GM23338 (cell line): ENCODE measurements at regions not wholly inside any gene's neighbourhood (a gene's known extent, or its start where the extent isn't known, plus 50 kb on each side); places are given as distances from the start of the nearest gene placed in this dataset.

Experiments
- ATAC-seq: fragments of 200-7000 bp; cut with Tn5 transposase; 3 replicates; pipeline ENCODE4 v1.9.1; 2020
- DNase-seq: peaks from one replicate; pipeline ENCODE4 v3.0.0-alpha.2; 2015; ENCODE audit warnings: low spot score
- H2AFZ ChIP-seq: fragments of 200-600 bp; sonication (generic); 2 replicates; pipeline ENCODE4 v1.8.0; 2016; ENCODE audit warnings: antibody characterized with exemption, mild to moderate bottlenecking, moderate library complexity
- H3F3A ChIP-seq: fragments of 200-600 bp; sonication (generic); replicated peaks from 2 replicates; pipeline ENCODE4 v1.8.0; 2017; ENCODE audit warnings: antibody characterized with exemption, mixed run types, low read depth
- H3K27ac ChIP-seq: fragments of 200-600 bp; sonication (generic); 2 replicates; pipeline ENCODE4 v1.6.1; 2016; ENCODE audit warnings: low read depth
- H3K27me3 ChIP-seq: fragments of 200-600 bp; sonication (generic); 2 replicates; pipeline ENCODE4 v1.8.0; 2016; ENCODE audit warnings: mild to moderate bottlenecking, mixed run types, moderate library complexity; ENCODE audit not compliant: insufficient read depth
- H3K36me3 ChIP-seq: fragments of 200-600 bp; sonication (generic); 2 replicates; pipeline ENCODE4 v1.8.0; 2016; ENCODE audit warnings: mild to moderate bottlenecking; ENCODE audit not compliant: insufficient read depth
- H3K4me1 ChIP-seq: fragments of 200-600 bp; sonication (generic); 2 replicates; pipeline ENCODE4 v1.8.0; 2016; ENCODE audit warnings: mild to moderate bottlenecking, moderate library complexity; ENCODE audit not compliant: insufficient read depth
- H3K4me2 ChIP-seq: fragments of 200-600 bp; sonication (generic); 2 replicates; pipeline ENCODE4 v1.7.1; 2017; ENCODE audit warnings: mixed run types
- H3K4me3 ChIP-seq: fragments of 200-600 bp; sonication (generic); 2 replicates; pipeline ENCODE4 v1.6.1; 2016; ENCODE audit warnings: mixed run types
- H3K79me2 ChIP-seq: fragments of 200-600 bp; sonication (generic); replicated peaks from 2 replicates; pipeline ENCODE4 v1.8.0; 2017; ENCODE audit warnings: mild to moderate bottlenecking; ENCODE audit not compliant: insufficient read depth
- H3K9me2 ChIP-seq: fragments of 200-600 bp; sonication (generic); 2 replicates; pipeline ENCODE4 v1.8.0; 2017; ENCODE audit not compliant: insufficient read depth
- H4K20me1 ChIP-seq: fragments of 200-600 bp; sonication (generic); replicated peaks from 2 replicates; pipeline ENCODE4 v1.8.0; 2017; ENCODE audit warnings: mild to moderate bottlenecking; ENCODE audit not compliant: insufficient read depth
- H3K27ac Mint-ChIP-seq: 2 replicates; pipeline ENCODE4 v1.8.0; 2020; ENCODE audit warnings: inconsistent platforms, mild to moderate bottlenecking, moderate library complexity, mixed read lengths
- H3K27me3 Mint-ChIP-seq: 3 replicates; pipeline ENCODE4 v1.8.0; 2022; ENCODE audit warnings: low read depth, mild to moderate bottlenecking, moderate library complexity, mixed read lengths, inconsistent platforms; ENCODE audit not compliant: insufficient read depth, poor library complexity
- H3K36me3 Mint-ChIP-seq: 3 replicates; pipeline ENCODE4 v1.8.0; 2021; ENCODE audit warnings: low read depth, mild to moderate bottlenecking, inconsistent platforms, moderate library complexity, mixed read lengths
- H3K4me1 Mint-ChIP-seq: 3 replicates; pipeline ENCODE4 v1.8.0; 2020; ENCODE audit warnings: mild to moderate bottlenecking, inconsistent platforms, mixed read lengths
- H3K4me3 Mint-ChIP-seq: 3 replicates; pipeline ENCODE4 v1.8.0; 2021; ENCODE audit warnings: moderate library complexity, mild to moderate bottlenecking, inconsistent platforms, mixed read lengths
- H3K9me3 Mint-ChIP-seq: 3 replicates; pipeline ENCODE4 v1.8.0; 2020; ENCODE audit warnings: moderate library complexity, mild to moderate bottlenecking, inconsistent platforms, mixed read lengths
- CREB1 ChIP-seq: fragments of 250-450 bp; sonication (Bioruptor Pico); IDR thresholded peaks from 2 replicates; pipeline ENCODE4 v1.5.0; 2020; ENCODE audit warnings: low read depth, mild to moderate bottlenecking, moderate library complexity
- CTCF ChIP-seq, 2 experiments: fragments of 200-600 bp in 1 of 2; sonication (generic) in 1 of 2; conservative IDR thresholded peaks; 2 replicates each; pipeline versions ENCODE4 v1.5.1 to v1.6.1; 2016 to 2017; ENCODE audit warnings: antibody characterized with exemption in 2 of 2, low read depth in 2 of 2, mild to moderate bottlenecking in 2 of 2, moderate library complexity in 1 of 2
- ETS1 ChIP-seq: IDR thresholded peaks from 2 replicates; pipeline ENCODE4 v1.6.1; 2016; ENCODE audit warnings: antibody characterized with exemption
- EZH2 ChIP-seq: fragments of 200-600 bp; sonication (generic); IDR thresholded peaks from one replicate; pipeline ENCODE4 v1.8.0; 2017; ENCODE audit warnings: antibody characterized with exemption, mild to moderate bottlenecking, low read depth; ENCODE audit not compliant: unreplicated experiment
- EZH2phosphoT487 ChIP-seq: fragments of 200-600 bp; sonication (generic); IDR thresholded peaks from one replicate; pipeline ENCODE4 v1.8.1; 2018; ENCODE audit warnings: antibody characterized with exemption; ENCODE audit not compliant: unreplicated experiment
- JUNB ChIP-seq: IDR thresholded peaks from one replicate; pipeline ENCODE4 v1.6.1; 2016; ENCODE audit warnings: antibody characterized with exemption; ENCODE audit not compliant: unreplicated experiment
- NANOG ChIP-seq: IDR thresholded peaks from 2 replicates; pipeline ENCODE4 v1.6.1; 2016; ENCODE audit warnings: antibody characterized with exemption, borderline replicate concordance
- POLR2AphosphoS5 ChIP-seq: IDR thresholded peaks from 2 replicates; pipeline ENCODE4 v1.6.1; 2016; ENCODE audit warnings: antibody characterized with exemption, low read depth
- REST ChIP-seq: IDR thresholded peaks from one replicate; pipeline ENCODE4 v1.6.1; 2018; ENCODE audit warnings: antibody characterized with exemption; ENCODE audit not compliant: unreplicated experiment
- STAT1 ChIP-seq: IDR thresholded peaks from one replicate; pipeline ENCODE4 v1.6.1; 2016; ENCODE audit warnings: antibody characterized with exemption; ENCODE audit not compliant: unreplicated experiment
- ZNF114 ChIP-seq: fragments of 250-450 bp; sonication (Bioruptor Pico); IDR thresholded peaks from 2 replicates; pipeline ENCODE4 v1.5.0; 2020; ENCODE audit warnings: mild to moderate bottlenecking, moderate library complexity
- ZNF331 ChIP-seq: fragments of 250-450 bp; sonication (Bioruptor Pico); IDR thresholded peaks from 2 replicates; pipeline ENCODE4 v1.5.0; 2020; ENCODE audit warnings: low read depth, mild to moderate bottlenecking, moderate library complexity
- ZNF462 ChIP-seq: fragments of 250-450 bp; sonication (Bioruptor Pico); IDR thresholded peaks from 2 replicates; pipeline ENCODE4 v1.5.0; 2020; ENCODE audit warnings: mild to moderate bottlenecking, moderate library complexity

- Histone ChIP-seq H3F3A (no peaks in the 10 kb centered on the region), H3K79me2 (no peaks in the 10 kb centered on the region), H3K36me3 (no peaks in the 10 kb centered on the region), H3K4me1 (no peaks in the 10 kb centered on the region), H4K20me1 (no peaks in the 10 kb centered on the region), H3K4me3 (no peak overlapping the region), H3K4me2 (no peak overlapping the region), H2AFZ (0 out of 2 replicates have a peak overlapping the region, but pooled peaks have one; percentile 3), H3K9me2 (peaks cover under 1% of the 10 kb centered on the region; the same call in 1 of the 2 replicates), H3K27me3 (no peaks in the 10 kb centered on the region), H3K27ac (no peak overlapping the region)
- H3K4me1 Mint-ChIP-seq, result no peaks in the 10 kb centered on the region
- no peak for ATAC-seq
- no peaks in the 10 kb centered on the region; the same call in 2 of the 3 replicates for H3K36me3 Mint-ChIP-seq
- no peak for DNase-seq
- H3K9me3 Mint-ChIP-seq, result peaks cover 3% of the 10 kb centered on the region; the same call in 1 of the 3 replicates
- no peak overlapping the region for H3K27ac Mint-ChIP-seq
- H3K4me3 Mint-ChIP-seq, result no peak overlapping the region
- no peaks in the 10 kb centered on the region for H3K27me3 Mint-ChIP-seq
- TF ChIP-seq POLR2AphosphoS5 (no peak), ZNF114 (CRISPR knock-in tag) (no peak), JUNB (no peak), NANOG (no peak), CTCF (conservative IDR thresholded peaks at IDR 0.05; ENCODE audit: low read depth in 2 of 2) (no peak), EZH2 (no peak), ZNF331 (CRISPR knock-in tag) (no peak), EZH2phosphoT487 (no peak), ZNF462 (CRISPR knock-in tag) (no peak), CREB1 (CRISPR knock-in tag) (no peak), ETS1 (no peak), REST (no peak), STAT1 (no peak)
These were observed 871.0 kb upstream of the CITED2 start for GRCh38 chr6:140245296-140246040.
